Left hindlimb (tissue), 1 donor: ENCODE measurements at regions not wholly inside any gene's neighbourhood (a gene's known extent, or its start where the extent isn't known, plus 50 kb on each side); places are given as distances from the start of the nearest gene placed in this dataset.

ENCODE experiments used
- DNase-seq: peaks from one replicate; pipeline ENCODE4 v3.0.0-alpha.2; 2018

GRCh38 chr10:113423981-113424721 is 128.7 kb upstream of the HABP2 start:
- peak; percentile 91 for DNase-seq

- no peak for DNase-seq
Observed at GRCh38 chr10:113425008-113425407, 127.8 kb upstream of the HABP2 start.

- DNase-seq = no peak
Observed at GRCh38 chr10:113425541-113425951, 127.3 kb upstream of the HABP2 start.

DNA sequence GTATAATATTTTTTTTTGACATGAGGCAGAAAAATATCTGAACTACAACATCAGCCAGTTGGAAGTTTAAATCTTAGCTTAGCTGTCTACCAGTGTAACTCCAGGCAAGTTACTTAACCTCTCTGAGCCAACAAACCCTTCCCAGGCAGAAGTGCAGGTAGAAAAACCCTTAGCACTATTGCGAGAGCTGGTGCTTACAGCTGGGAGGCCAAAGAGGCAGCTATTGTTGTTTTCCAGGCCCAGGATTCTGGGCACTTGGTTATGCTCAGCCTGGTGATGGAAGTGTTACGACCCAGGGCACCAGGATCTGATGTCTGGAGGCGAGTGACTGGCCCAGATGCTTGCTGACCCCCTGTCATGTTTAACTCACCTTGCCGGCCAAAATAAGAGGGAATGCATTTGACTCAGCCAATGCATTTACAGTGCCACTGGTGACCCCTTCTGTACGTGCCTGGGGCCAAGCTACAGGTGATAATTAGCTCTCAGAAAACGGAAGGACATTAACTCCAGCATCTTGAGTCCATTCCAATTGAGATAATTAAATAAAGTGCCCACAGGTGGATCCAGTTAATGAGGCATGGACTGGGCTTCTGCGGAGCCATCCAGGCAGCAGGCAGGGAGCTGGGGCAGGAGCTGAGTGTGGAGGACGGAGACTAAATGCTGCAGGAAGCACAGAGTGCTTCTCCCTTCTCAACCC is 126.5 kb upstream of the HABP2 start:
- DNase-seq = no peak

GRCh38 chr10:113427236-113427735 is 125.6 kb upstream of the HABP2 start:
- DNase-seq = no peak

DNA sequence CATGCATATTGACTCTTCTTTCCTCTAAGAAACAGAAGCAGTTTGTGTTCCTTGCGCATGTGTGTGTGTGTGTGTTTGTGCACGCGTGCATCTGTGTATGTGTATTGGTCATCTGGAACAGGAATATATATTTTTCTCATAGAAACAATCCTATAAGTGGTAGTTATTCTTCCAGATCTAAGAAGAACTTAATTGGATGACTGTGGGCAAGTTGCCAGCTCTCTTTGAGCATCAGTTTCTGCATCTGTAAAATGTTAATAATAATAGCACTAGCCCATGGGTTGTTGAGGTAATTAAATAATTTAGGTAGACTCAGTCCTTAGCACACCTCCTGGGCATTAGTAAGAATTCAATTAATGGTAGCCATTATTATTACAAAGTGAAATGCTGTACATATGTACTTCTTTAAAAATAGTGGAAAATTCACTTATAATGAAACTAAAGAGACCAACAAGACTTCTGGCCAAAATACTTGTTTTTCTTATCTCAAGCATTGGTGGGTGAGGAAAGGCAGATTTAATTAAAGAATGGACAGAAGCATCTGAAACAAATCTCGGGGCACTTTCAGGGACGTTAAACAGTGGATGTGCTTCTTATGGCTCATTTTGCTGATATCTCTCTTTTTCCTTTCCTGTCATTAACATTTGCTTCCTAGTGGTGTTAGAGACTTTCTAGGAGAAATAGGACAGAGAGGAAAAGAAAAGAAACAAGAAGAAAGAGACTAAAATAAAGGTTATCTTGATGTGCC is 124.9 kb upstream of the HABP2 start:
- no peak for DNase-seq

DNA sequence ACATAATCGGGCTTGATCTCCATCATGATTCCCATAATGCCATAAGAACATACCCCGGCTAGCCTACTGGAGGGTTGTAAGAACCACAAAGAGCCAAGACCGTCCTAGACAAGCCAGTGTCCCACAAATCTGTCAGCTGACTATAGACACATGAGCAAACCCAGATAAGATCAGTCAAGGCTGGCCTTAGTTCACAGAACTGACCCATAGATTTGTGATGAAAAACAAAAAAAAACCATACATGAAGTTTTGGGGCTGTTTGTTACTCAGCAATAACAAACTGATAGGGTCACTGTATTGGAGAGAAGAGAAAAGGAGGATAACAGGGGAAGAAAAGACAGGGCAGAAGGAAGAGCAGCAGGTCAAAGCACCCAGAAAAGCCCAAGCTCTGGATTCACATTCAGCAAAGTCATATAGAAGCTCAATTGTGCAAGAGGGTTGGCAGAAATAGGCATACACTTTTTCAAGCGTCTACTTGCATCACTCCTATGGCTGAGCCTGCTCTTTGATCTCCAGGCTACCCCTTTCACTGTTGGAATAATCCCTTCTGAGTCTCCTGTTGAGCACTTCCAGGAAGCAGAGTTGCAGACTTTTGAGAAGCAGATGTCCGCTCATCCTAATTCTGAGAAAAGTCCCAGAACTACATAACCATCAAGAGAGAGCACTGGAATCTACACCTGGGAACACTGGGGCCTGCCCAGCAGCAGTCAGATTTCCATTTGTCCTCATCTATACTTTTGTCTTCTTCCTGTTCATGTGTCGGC is 122.0 kb upstream of the HABP2 start:
- DNase-seq = no peak

DNA sequence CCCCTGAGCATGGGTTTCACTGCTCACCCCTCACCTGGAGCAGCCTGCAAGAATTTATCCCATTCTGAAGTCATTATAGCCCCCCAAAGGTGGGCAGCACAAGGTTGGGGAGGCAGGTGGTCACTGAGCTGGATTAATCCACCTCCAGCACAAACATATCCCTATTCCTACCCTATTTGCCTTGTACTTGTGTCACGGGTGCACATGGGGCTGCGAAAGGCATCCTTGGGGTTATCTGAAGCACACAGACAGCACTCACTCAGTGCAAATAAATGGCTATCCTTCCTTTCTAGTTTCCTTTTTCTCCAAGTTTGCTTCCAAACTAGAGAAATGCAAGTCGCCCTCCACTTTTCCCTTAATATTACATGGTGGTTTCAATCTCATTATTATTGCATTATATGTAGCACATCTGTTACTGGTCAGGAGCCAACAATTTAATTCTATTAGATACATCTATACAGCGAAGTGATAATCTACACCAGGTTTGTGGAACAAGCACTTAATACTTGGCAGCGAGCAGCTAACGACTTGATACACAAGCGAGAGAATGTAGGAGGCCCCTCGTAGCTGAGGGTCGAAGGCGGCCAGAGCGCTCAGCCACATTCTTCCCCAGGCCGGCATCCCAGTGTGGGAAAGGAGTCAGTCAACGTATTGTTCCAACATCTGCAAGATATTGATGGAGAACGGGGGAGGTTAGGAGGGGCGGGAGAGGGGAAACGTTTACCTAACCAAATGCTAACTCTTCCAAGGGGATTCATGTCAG is 121.3 kb upstream of the HABP2 start:
- peak; percentile 92 for DNase-seq

DNA sequence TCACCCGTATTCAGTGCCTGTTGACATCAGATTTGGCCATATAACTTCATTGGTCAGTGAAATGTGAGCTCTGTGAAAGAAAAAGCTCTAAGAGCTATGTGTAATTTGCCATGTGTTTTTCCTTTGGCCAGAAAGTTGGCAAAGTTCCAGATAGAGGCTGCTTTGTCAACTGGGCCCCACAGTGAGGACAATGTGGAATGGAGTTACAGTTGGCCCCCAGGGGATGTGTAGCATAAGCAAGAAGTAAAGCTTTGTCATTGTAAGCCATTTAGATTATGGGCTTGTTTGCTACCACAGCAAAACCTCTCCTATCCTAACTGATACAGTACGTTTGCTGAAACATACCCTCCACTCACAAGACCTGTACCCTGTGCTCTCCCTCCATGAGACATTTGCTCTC is 119.1 kb upstream of the HABP2 start:
- DNase-seq = no peak

- DNase-seq = no peak
Observed at GRCh38 chr10:113434315-113434714, 118.5 kb upstream of the HABP2 start.

DNA sequence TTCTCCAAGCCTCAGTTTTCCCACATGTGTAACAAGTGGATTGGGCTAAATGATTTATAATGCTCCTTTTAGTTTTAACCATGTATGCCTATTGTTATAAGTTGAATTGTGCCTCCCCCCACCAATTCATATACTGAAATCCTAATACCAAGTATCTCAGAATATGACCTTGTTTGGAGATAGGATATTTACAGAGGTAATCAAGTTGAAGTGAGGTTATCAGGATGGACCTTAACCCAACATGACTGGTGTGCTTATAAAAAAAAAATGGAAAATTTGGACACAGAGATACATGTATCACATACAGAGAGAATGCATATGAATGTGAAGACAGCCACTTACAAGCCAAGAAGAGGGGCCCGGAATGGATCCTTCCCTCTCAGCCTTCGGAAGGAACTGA is 117.9 kb upstream of the HABP2 start:
- no peak for DNase-seq

GRCh38 chr10:113435881-113436280 is 117.0 kb upstream of the HABP2 start:
- DNase-seq = no peak

GRCh38 chr10:113436851-113437250 is 116.0 kb upstream of the HABP2 start:
- DNase-seq = no peak

DNA sequence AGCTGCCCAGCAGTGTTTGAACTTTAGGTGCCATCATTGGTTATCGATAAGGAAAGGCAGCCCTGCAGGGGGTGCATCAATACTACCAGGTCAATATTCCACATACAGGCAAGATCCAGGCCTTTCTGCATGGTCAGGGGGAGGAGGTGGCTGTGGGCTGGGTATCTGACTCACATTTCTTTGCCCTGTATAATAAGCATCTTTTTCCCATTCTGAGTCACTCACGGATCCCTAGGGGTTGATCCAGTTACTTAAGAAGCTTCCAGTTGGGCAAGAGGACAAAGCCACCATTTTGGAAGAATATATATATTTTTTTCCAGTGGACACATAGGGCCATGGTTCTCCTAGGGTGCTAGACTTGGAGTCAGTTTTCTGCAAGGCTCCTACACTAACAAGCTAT is 114.2 kb upstream of the HABP2 start:
- DNase-seq = no peak

DNA sequence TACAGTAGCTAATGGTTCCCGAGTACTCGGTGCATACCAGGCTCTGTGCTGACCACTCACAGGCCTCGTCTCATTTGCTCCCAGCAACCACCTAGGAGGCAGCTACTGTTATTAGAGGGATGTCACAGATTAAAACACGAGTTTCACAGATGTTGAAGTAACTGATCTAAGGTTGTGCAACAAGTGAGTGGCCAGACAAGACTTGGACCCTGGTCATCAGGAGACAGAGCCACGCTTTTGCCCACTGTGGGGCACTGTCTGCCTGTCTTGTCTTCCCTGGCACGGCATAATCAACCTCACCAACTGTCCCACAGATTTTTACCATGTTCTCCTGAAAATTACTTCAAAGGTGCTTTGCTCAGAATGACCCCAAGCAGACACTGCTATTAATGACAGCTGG is 111.6 kb upstream of the HABP2 start:
- no peak for DNase-seq

GRCh38 chr10:113441686-113442270 is 111.1 kb upstream of the HABP2 start:
- DNase-seq = no peak

- no peak for DNase-seq
Observed at GRCh38 chr10:113442336-113442735, 110.5 kb upstream of the HABP2 start.

GRCh38 chr10:113443141-113443925 is 109.5 kb upstream of the HABP2 start:
- DNase-seq = no peak

- DNase-seq = no peak
Observed at GRCh38 chr10:113444766-113445365, 108.0 kb upstream of the HABP2 start.

GRCh38 chr10:113445736-113446135 is 107.1 kb upstream of the HABP2 start:
- no peak for DNase-seq
